CD8-positive, alpha-beta memory T cell (primary cell): ENCODE measurements at regions not wholly inside any gene's neighbourhood (a gene's known extent, or its start where the extent isn't known, plus 50 kb on each side); places are given as distances from the start of the nearest gene placed in this dataset.
"Not testable (repeated sequence)": the region's sequence is repeated elsewhere in the genome, so short reads cannot be mapped to it uniquely, and the experiment has no call there.

ENCODE experiments used
- CTCF ChIA-PET: fragments of 350-600 bp; sonication (Branson Sonifier 250); formaldehyde crosslinking; loops from one replicate; lab custom pipeline; 2021; ENCODE audit warnings: antibody characterized with exemption; lab: Charles Lee
- POLR2A ChIA-PET: fragments of 350-600 bp; sonication (Branson Sonifier 250); formaldehyde crosslinking; loops from one replicate; lab custom pipeline; 2021; ENCODE audit warnings: antibody characterized with exemption; lab: Charles Lee
- DNase-seq, 5 donors: peaks; one replicate each; pipeline versions ENCODE4 v3.0.0 to v3.0.0-alpha.2; 2020 to 2022; ENCODE audit warnings: mixed read lengths in 1 of 5
- H3K27ac ChIP-seq: one replicate; pipeline ENCODE4 v1.7.0; 2013; ENCODE audit warnings: low read depth, mild to moderate bottlenecking, low read length, moderate library complexity
- H3K27me3 ChIP-seq: 2 replicates; pipeline ENCODE4 v1.7.0; 2013; ENCODE audit warnings: low read length, mild to moderate bottlenecking; ENCODE audit not compliant: insufficient read depth, poor library complexity, severe bottlenecking
- H3K36me3 ChIP-seq: 2 replicates; pipeline ENCODE4 v1.7.0; 2013; ENCODE audit warnings: mild to moderate bottlenecking, low read length, moderate library complexity; ENCODE audit not compliant: insufficient read depth
- H3K4me1 ChIP-seq: 2 replicates; pipeline ENCODE4 v1.7.0; 2013; ENCODE audit warnings: mild to moderate bottlenecking, low read length, moderate library complexity; ENCODE audit not compliant: insufficient read depth
- H3K4me3 ChIP-seq: 2 replicates; pipeline ENCODE4 v1.7.0; 2013; ENCODE audit warnings: mild to moderate bottlenecking, low read length
- H3K9me3 ChIP-seq: 2 replicates; pipeline ENCODE4 v1.7.0; 2013; ENCODE audit warnings: mild to moderate bottlenecking, low read length
- H3K27ac Mint-ChIP-seq, 8 donors: one replicate each; pipeline ENCODE4 v1.8.0; 2020 to 2021; ENCODE audit warnings: mixed read lengths in 8 of 8, mild to moderate bottlenecking in 6 of 8, inconsistent platforms in 3 of 8, moderate library complexity in 3 of 8
- H3K27me3 Mint-ChIP-seq, 2 donors: one replicate each; pipeline ENCODE4 v1.8.0; 2020 to 2021; ENCODE audit warnings: mixed read lengths in 2 of 2, mild to moderate bottlenecking in 1 of 2, moderate library complexity in 1 of 2
- H3K36me3 Mint-ChIP-seq, 3 donors: one replicate each; pipeline ENCODE4 v1.8.0; 2020 to 2021; ENCODE audit warnings: mixed read lengths in 3 of 3, inconsistent platforms in 1 of 3, mild to moderate bottlenecking in 1 of 3
- H3K4me1 Mint-ChIP-seq, 3 donors: one replicate each; pipeline ENCODE4 v1.8.0; 2020 to 2021; ENCODE audit warnings: mixed read lengths in 3 of 3, inconsistent platforms in 1 of 3, mild to moderate bottlenecking in 1 of 3
- H3K4me3 Mint-ChIP-seq, 7 donors: one replicate each; pipeline ENCODE4 v1.8.0; 2020 to 2021; ENCODE audit warnings: mixed read lengths in 7 of 7, mild to moderate bottlenecking in 6 of 7, moderate library complexity in 4 of 7, inconsistent platforms in 2 of 7
- H3K9me3 Mint-ChIP-seq, 5 donors: one replicate each; pipeline ENCODE4 v1.8.0; 2020 to 2022; ENCODE audit warnings: mixed read lengths in 5 of 5, mild to moderate bottlenecking in 3 of 5, moderate library complexity in 2 of 5, inconsistent platforms in 1 of 5

GRCh38 chr9:62686313-62686712 is 1496.5 kb downstream of the SPATA31A7 start:
- DNase-seq, H3K4me1 Mint-ChIP-seq, H3K4me3 Mint-ChIP-seq, CTCF ChIA-PET, H3K4me1 ChIP-seq, H3K27ac Mint-ChIP-seq, POLR2A ChIA-PET, H3K27ac ChIP-seq, H3K9me3 Mint-ChIP-seq, H3K36me3 Mint-ChIP-seq, H3K27me3 ChIP-seq, H3K4me3 ChIP-seq, H3K36me3 ChIP-seq, H3K9me3 ChIP-seq, H3K27me3 Mint-ChIP-seq: not testable (repeated sequence)

- CTCF ChIA-PET, result not testable (repeated sequence)
Observed at GRCh38 chr9:62693019-62693418, 1503.2 kb downstream of the SPATA31A7 start.

DNA sequence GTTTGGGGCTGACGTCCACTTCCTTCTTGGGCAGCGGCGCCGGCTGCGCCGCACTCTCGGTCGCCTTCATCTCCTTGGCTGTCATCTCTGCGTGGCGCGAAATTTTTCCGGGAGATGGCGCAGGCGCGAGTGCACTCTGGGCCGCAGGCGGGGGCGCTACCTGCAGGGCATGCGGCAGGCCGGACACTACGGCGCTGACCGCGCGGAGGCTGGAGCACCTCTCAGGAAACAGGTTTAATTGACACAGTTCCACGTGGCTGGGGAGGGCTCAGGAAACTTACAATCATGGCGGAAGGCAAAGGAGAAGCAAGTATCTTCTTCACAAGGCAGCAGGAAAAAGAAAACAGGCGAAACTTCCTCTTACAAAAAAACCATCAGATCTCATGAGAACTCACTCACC is 1521.5 kb downstream of the SPATA31A7 start:
- H3K27ac ChIP-seq, H3K9me3 ChIP-seq, POLR2A ChIA-PET, H3K36me3 Mint-ChIP-seq, DNase-seq, H3K36me3 ChIP-seq, H3K4me1 ChIP-seq, H3K4me3 Mint-ChIP-seq, H3K27me3 ChIP-seq, H3K9me3 Mint-ChIP-seq, H3K27me3 Mint-ChIP-seq, H3K4me3 ChIP-seq, CTCF ChIA-PET, H3K4me1 Mint-ChIP-seq, H3K27ac Mint-ChIP-seq: not testable (repeated sequence)

More at GRCh38 chr9:62693019-62693418, 1503.2 kb downstream of the SPATA31A7 start:
- H3K4me3 ChIP-seq, H3K4me3 Mint-ChIP-seq, DNase-seq, H3K4me1 Mint-ChIP-seq, POLR2A ChIA-PET, H3K4me1 ChIP-seq, H3K27me3 Mint-ChIP-seq, H3K27me3 ChIP-seq, H3K27ac ChIP-seq, H3K27ac Mint-ChIP-seq, H3K9me3 ChIP-seq, H3K36me3 ChIP-seq, H3K36me3 Mint-ChIP-seq, H3K9me3 Mint-ChIP-seq: not testable (repeated sequence)

- H3K9me3 Mint-ChIP-seq, H3K4me1 ChIP-seq, POLR2A ChIA-PET, H3K27me3 Mint-ChIP-seq, H3K4me3 Mint-ChIP-seq, DNase-seq, H3K27me3 ChIP-seq, H3K4me3 ChIP-seq, H3K36me3 ChIP-seq, H3K4me1 Mint-ChIP-seq, H3K9me3 ChIP-seq, H3K36me3 Mint-ChIP-seq, CTCF ChIA-PET, H3K27ac Mint-ChIP-seq, H3K27ac ChIP-seq: not testable (repeated sequence)
Observed at GRCh38 chr9:62725580-62725979, 1535.7 kb downstream of the SPATA31A7 start.

DNA sequence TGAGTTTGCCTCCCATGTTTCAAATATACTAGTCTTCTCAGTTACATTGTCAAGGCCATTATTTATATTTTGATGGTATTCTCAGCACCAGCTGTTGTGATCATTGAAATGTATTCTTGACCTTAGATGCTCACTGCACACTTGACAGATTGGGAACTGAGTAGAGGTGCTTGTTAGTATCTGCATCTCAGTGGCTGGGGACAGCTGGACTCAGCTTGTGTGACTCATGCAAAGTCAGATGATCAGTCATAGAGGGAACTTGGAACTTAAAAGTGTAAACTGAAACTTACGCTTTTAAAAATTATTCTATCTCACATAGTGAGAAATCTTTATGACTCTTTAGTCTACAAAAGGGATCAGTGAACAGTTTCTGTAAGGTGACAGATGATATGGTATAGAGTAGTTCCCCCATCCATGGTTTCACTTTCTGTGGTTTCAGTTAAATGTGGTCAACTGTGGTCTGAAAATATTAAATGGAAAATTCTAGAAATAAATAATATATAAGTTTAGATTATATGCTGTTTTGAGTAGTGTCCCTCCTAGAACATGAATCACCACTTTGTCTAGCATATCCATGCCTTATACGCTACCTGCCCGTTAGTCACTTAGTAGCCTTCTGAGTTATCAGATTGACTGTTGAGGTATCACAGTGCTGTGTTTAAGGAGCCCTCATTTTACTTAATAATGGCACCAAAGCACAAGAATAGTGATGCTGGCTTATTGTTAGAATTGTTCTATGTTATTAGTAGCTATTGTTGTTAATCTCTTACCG is 1540.6 kb downstream of the SPATA31A7 start:
- CTCF ChIA-PET, H3K27me3 ChIP-seq, H3K4me1 ChIP-seq, H3K27me3 Mint-ChIP-seq, H3K27ac Mint-ChIP-seq, H3K36me3 Mint-ChIP-seq, POLR2A ChIA-PET, DNase-seq, H3K4me3 ChIP-seq, H3K4me1 Mint-ChIP-seq, H3K27ac ChIP-seq, H3K4me3 Mint-ChIP-seq, H3K36me3 ChIP-seq, H3K9me3 ChIP-seq, H3K9me3 Mint-ChIP-seq: not testable (repeated sequence)

- H3K4me1 Mint-ChIP-seq, H3K4me3 ChIP-seq, H3K4me1 ChIP-seq, H3K36me3 Mint-ChIP-seq, H3K4me3 Mint-ChIP-seq, H3K36me3 ChIP-seq, H3K27me3 Mint-ChIP-seq, H3K27ac Mint-ChIP-seq, H3K27me3 ChIP-seq, CTCF ChIA-PET, DNase-seq, H3K9me3 Mint-ChIP-seq, H3K27ac ChIP-seq, POLR2A ChIA-PET, H3K9me3 ChIP-seq: not testable (repeated sequence)
Observed at GRCh38 chr9:62731015-62731414, 1541.2 kb downstream of the SPATA31A7 start.

GRCh38 chr9:62737004-62737606 is 1547.3 kb downstream of the SPATA31A7 start:
- DNase-seq, H3K9me3 Mint-ChIP-seq, H3K4me3 ChIP-seq, CTCF ChIA-PET, H3K27ac Mint-ChIP-seq, POLR2A ChIA-PET, H3K27me3 Mint-ChIP-seq, H3K4me1 ChIP-seq, H3K4me1 Mint-ChIP-seq, H3K4me3 Mint-ChIP-seq, H3K9me3 ChIP-seq, H3K36me3 Mint-ChIP-seq, H3K27ac ChIP-seq, H3K36me3 ChIP-seq, H3K27me3 ChIP-seq: not testable (repeated sequence)

DNA sequence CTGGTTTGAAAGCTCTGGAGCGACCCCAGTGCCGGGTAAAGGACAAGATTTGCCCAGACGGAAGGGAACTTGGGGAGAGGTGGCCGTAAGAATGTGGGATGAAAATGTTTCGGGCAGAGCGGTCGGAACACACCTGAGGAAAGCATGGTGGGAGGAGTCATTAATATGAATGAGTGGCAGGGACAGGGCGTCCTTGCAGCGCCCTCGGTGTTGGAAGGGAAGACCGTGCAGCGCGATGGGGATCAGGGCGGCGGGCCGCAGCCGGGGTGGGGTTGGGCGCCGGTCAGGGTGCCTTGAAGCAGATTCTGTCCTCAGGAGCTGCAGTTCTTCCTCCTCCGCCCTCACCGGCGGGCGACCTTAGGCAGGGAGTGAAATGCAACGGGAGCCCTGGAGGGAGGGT is 1548.1 kb downstream of the SPATA31A7 start:
- H3K4me3 ChIP-seq, H3K27me3 ChIP-seq, H3K36me3 Mint-ChIP-seq, H3K36me3 ChIP-seq, H3K27ac Mint-ChIP-seq, H3K27ac ChIP-seq, POLR2A ChIA-PET, H3K4me1 ChIP-seq, H3K9me3 Mint-ChIP-seq, H3K27me3 Mint-ChIP-seq, H3K4me1 Mint-ChIP-seq, H3K4me3 Mint-ChIP-seq, CTCF ChIA-PET, H3K9me3 ChIP-seq: not testable (repeated sequence)
- peak in 1 of 5 donors; percentile 23 for DNase-seq
